ENCODE measurements at regions not wholly inside any gene's neighbourhood (a gene's known extent, or its start where the extent isn't known, plus 50 kb on each side); places are given as distances from the start of the nearest gene placed in this dataset.

DNA sequence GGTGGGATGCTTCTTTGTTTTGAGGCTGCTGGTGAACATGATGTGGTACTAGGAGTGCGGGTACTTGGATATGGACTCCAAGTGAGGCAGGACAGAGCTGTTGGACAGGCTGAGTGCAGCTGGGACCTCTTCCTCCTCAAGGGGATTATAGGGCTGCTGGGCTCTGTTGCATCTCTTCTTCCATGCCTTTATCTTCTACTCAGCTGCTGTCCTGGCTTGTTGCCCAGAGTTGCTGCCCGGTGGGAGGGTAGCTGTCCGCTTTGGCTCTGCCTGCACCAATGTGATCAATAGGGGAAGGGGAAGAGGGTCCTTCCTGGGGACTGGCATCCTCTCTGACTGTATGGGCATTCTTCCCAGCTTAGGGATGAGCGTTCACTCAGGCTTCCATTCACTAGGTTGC lies 1217.9 kb upstream of the ACO1 start:
- Histone ChIP-seq H3K27me3 (ENCODE audit: insufficient read depth, low read length) (no peaks in the 10 kb centered on the region), H3K79me2 (ENCODE audit: insufficient read depth, low read length) (no peaks in the 10 kb centered on the region), H3K4me1 (ENCODE audit: control insufficient read depth in 1 of 2, insufficient read depth in 2 of 2, low read length in 2 of 2) (no peaks in the 10 kb centered on the region), H3K4me2 (ENCODE audit: low read length) (no peak overlapping the region), H3K4me3 (replicated peaks in 1 of 2; ENCODE audit: low read depth in 1 of 2, low read length in 2 of 2) (no peak overlapping the region), H2AFZ (ENCODE audit: low read depth, low read length, poor library complexity, severe bottlenecking) (no peak overlapping the region), H3K27ac (ENCODE audit: low read depth, low read length) (no peak overlapping the region), H3K36me3 (ENCODE audit: control insufficient read depth in 1 of 2, insufficient read depth in 2 of 2, low read length in 2 of 2) (no peaks in the 10 kb centered on the region), H3K9me3 (ENCODE audit: control insufficient read depth in 1 of 2, insufficient read depth in 1 of 2, low read depth in 1 of 2, low read length in 2 of 2) (no peaks in the 10 kb centered on the region; a peak in 1 of 4 replicates), H3K9ac (ENCODE audit: low read length) (no peak overlapping the region), H4K20me1 (ENCODE audit: insufficient read depth) (no peaks in the 10 kb centered on the region), H3K9me2 (ENCODE audit: insufficient read depth) (no peaks in the 10 kb centered on the region)
- no TSS peak for BruUV-seq (replicated peaks)
- ChIA-PET RAD21 (ENCODE audit: low non-redundant PET in 1 of 2, low total read pairs in 2 of 2, uncharacterized antibody in 2 of 2, unreplicated experiment in 2 of 2) (no interaction called here), POLR2A (no interaction called here), CTCF (no interaction called here)
- intact Hi-C loops (cut with micrococcal nuclease): no loop called here
- ATAC-seq (no peak), DNase-seq (ENCODE audit: low read depth, low spot score) (no peak)
- TF ChIP-seq EZH2phosphoT487 (IDR thresholded peaks at IDR 0.05; ENCODE audit: borderline replicate concordance) (no peak), EGR1 (IDR thresholded peaks at IDR 0.05; ENCODE audit: low read depth) (no peak), TCF7L2 (IDR thresholded peaks at IDR 0.05; ENCODE audit: borderline replicate concordance, extremely low read depth, insufficient read depth, insufficient read length) (no peak), JUND (IDR thresholded peaks at IDR 0.05) (no peak), ZNF274 (IDR thresholded peaks at IDR 0.05; ENCODE audit: low read depth, low read length) (no peak), CEBPB (IDR thresholded peaks at IDR 0.05; ENCODE audit: low read depth) (no peak), SRF (IDR thresholded peaks at IDR 0.05; ENCODE audit: low read depth) (no peak), ZFX (IDR thresholded peaks at IDR 0.05) (no peak), FOSL1 (IDR thresholded peaks at IDR 0.05; ENCODE audit: low read depth) (no peak), SP1 (IDR thresholded peaks at IDR 0.05; ENCODE audit: low read depth) (no peak), POLR2AphosphoS5 (IDR thresholded peaks at IDR 0.05; ENCODE audit: low read depth, low read length) (no peak)
- TF ChIP-seq, protein P1, sequence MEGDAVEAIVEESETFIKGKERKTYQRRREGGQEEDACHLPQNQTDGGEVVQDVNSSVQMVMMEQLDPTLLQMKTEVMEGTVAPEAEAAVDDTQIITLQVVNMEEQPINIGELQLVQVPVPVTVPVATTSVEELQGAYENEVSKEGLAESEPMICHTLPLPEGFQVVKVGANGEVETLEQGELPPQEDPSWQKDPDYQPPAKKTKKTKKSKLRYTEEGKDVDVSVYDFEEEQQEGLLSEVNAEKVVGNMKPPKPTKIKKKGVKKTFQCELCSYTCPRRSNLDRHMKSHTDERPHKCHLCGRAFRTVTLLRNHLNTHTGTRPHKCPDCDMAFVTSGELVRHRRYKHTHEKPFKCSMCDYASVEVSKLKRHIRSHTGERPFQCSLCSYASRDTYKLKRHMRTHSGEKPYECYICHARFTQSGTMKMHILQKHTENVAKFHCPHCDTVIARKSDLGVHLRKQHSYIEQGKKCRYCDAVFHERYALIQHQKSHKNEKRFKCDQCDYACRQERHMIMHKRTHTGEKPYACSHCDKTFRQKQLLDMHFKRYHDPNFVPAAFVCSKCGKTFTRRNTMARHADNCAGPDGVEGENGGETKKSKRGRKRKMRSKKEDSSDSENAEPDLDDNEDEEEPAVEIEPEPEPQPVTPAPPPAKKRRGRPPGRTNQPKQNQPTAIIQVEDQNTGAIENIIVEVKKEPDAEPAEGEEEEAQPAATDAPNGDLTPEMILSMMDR (IDR thresholded peaks at IDR 0.05 in 2 of 3, conservative IDR thresholded peaks at IDR 0.05 in 1 of 3; ENCODE audit: borderline replicate concordance in 1 of 3, insufficient read depth in 1 of 3, low read depth in 2 of 3, low read length in 2 of 3): no peak
- TF ChIP-seq, protein P2, sequence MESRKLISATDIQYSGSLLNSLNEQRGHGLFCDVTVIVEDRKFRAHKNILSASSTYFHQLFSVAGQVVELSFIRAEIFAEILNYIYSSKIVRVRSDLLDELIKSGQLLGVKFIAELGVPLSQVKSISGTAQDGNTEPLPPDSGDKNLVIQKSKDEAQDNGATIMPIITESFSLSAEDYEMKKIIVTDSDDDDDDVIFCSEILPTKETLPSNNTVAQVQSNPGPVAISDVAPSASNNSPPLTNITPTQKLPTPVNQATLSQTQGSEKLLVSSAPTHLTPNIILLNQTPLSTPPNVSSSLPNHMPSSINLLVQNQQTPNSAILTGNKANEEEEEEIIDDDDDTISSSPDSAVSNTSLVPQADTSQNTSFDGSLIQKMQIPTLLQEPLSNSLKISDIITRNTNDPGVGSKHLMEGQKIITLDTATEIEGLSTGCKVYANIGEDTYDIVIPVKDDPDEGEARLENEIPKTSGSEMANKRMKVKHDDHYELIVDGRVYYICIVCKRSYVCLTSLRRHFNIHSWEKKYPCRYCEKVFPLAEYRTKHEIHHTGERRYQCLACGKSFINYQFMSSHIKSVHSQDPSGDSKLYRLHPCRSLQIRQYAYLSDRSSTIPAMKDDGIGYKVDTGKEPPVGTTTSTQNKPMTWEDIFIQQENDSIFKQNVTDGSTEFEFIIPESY (IDR thresholded peaks at IDR 0.05; ENCODE audit: extremely low read depth, insufficient replicate concordance, low read length): no peak
- TF ChIP-seq, protein P3, sequence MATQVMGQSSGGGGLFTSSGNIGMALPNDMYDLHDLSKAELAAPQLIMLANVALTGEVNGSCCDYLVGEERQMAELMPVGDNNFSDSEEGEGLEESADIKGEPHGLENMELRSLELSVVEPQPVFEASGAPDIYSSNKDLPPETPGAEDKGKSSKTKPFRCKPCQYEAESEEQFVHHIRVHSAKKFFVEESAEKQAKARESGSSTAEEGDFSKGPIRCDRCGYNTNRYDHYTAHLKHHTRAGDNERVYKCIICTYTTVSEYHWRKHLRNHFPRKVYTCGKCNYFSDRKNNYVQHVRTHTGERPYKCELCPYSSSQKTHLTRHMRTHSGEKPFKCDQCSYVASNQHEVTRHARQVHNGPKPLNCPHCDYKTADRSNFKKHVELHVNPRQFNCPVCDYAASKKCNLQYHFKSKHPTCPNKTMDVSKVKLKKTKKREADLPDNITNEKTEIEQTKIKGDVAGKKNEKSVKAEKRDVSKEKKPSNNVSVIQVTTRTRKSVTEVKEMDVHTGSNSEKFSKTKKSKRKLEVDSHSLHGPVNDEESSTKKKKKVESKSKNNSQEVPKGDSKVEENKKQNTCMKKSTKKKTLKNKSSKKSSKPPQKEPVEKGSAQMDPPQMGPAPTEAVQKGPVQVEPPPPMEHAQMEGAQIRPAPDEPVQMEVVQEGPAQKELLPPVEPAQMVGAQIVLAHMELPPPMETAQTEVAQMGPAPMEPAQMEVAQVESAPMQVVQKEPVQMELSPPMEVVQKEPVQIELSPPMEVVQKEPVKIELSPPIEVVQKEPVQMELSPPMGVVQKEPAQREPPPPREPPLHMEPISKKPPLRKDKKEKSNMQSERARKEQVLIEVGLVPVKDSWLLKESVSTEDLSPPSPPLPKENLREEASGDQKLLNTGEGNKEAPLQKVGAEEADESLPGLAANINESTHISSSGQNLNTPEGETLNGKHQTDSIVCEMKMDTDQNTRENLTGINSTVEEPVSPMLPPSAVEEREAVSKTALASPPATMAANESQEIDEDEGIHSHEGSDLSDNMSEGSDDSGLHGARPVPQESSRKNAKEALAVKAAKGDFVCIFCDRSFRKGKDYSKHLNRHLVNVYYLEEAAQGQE (IDR thresholded peaks at IDR 0.05; ENCODE audit: low read depth): no peak
